Neuronal stem cell (in vitro differentiated cells): ENCODE measurements at regions not wholly inside any gene's neighbourhood (a gene's known extent, or its start where the extent isn't known, plus 50 kb on each side); places are given as distances from the start of the nearest gene placed in this dataset.
"Not testable (repeated sequence)": the region's sequence is repeated elsewhere in the genome, so short reads cannot be mapped to it uniquely, and the experiment has no call there.

ENCODE experiments used
- DNase-seq: peaks from one replicate; pipeline ENCODE4 v3.0.0-alpha.2; 2013; ENCODE audit warnings: low spot score
- H2AFZ ChIP-seq: one replicate; pipeline ENCODE4 v1.6.1; 2013; ENCODE audit warnings: mild to moderate bottlenecking, low read length, inconsistent platforms
- H2AK5ac ChIP-seq: 2 replicates; pipeline ENCODE4 v1.6.1; 2013; ENCODE audit warnings: low read depth, mild to moderate bottlenecking, inconsistent platforms, low read length, moderate library complexity, mixed read lengths
- H2BK120ac ChIP-seq: 2 replicates; pipeline ENCODE4 v1.6.1; 2013; ENCODE audit warnings: low read depth, mild to moderate bottlenecking, inconsistent platforms, low read length, moderate library complexity, mixed read lengths
- H2BK12ac ChIP-seq: one replicate; pipeline ENCODE4 v1.6.1; 2013; ENCODE audit warnings: low read length, inconsistent platforms
- H2BK15ac ChIP-seq: 2 replicates; pipeline ENCODE4 v1.6.1; 2013; ENCODE audit warnings: mild to moderate bottlenecking, low read length, inconsistent platforms, mixed read lengths
- H2BK5ac ChIP-seq: one replicate; pipeline ENCODE4 v1.6.1; 2013; ENCODE audit warnings: inconsistent platforms, mild to moderate bottlenecking, low read length, moderate library complexity
- H3K14ac ChIP-seq: one replicate; pipeline ENCODE4 v1.6.1; 2013; ENCODE audit warnings: low read length, inconsistent platforms
- H3K18ac ChIP-seq: 2 replicates; pipeline ENCODE4 v1.6.1; 2013; ENCODE audit warnings: low read length, inconsistent platforms
- H3K23ac ChIP-seq: 2 replicates; pipeline ENCODE4 v1.6.1; 2013; ENCODE audit warnings: low read depth, mild to moderate bottlenecking, mixed read lengths, low read length, inconsistent platforms; ENCODE audit not compliant: poor library complexity
- H3K27ac ChIP-seq: replicated peaks from 3 replicates; pipeline ENCODE4 v1.5.1; 2013; ENCODE audit warnings: low read length, inconsistent platforms
- H3K27me3 ChIP-seq, 3 experiments: 2 replicates each; pipeline ENCODE4 v1.6.1; 2013; ENCODE audit warnings: low read length in 3 of 3, mild to moderate bottlenecking in 2 of 3, inconsistent platforms in 1 of 3, low read depth in 1 of 3, mixed read lengths in 1 of 3, moderate library complexity in 1 of 3; ENCODE audit not compliant: control insufficient read depth in 3 of 3, insufficient read depth in 3 of 3
- H3K36me3 ChIP-seq, 2 donors: replicated peaks in 1 of 2; 2 replicates each; pipeline ENCODE4 v1.6.1; 2013; ENCODE audit warnings: low read length in 2 of 2; ENCODE audit not compliant: control insufficient read depth in 2 of 2, insufficient read depth in 2 of 2
- H3K4ac ChIP-seq: 2 replicates; pipeline ENCODE4 v1.6.1; 2013; ENCODE audit warnings: inconsistent platforms, mild to moderate bottlenecking, low read length, moderate library complexity
- H3K4me1 ChIP-seq, 2 donors: 1 replicate in 1 of 2; 2 replicates in 1 of 2; pipeline ENCODE4 v1.6.1; 2013; ENCODE audit warnings: low read length in 2 of 2, low read depth in 1 of 2; ENCODE audit not compliant: control insufficient read depth in 2 of 2, insufficient read depth in 1 of 2
- H3K4me2 ChIP-seq: one replicate; pipeline ENCODE4 v1.6.1; 2013; ENCODE audit warnings: mild to moderate bottlenecking, low read length, inconsistent platforms; ENCODE audit not compliant: insufficient read depth, poor library complexity, severe bottlenecking
- H3K4me3 ChIP-seq, 2 donors: 2 replicates each; pipeline ENCODE4 v1.5.1; 2013; ENCODE audit warnings: low read length in 2 of 2, mild to moderate bottlenecking in 2 of 2, inconsistent platforms in 1 of 2, moderate library complexity in 1 of 2
- H3K79me1 ChIP-seq: one replicate; pipeline ENCODE4 v1.6.1; 2013; ENCODE audit warnings: low read depth, mild to moderate bottlenecking, inconsistent platforms, low read length, moderate library complexity
- H3K9ac ChIP-seq: one replicate; pipeline ENCODE4 v1.6.1; 2013; ENCODE audit warnings: mild to moderate bottlenecking, low read depth, low read length, inconsistent platforms; ENCODE audit not compliant: poor library complexity
- H3K9me3 ChIP-seq, 2 donors: replicated peaks in 1 of 2; 2 replicates each; pipeline versions ENCODE3 to v1.6.1; 2013; ENCODE audit warnings: low read length in 2 of 2, mild to moderate bottlenecking in 2 of 2, inconsistent platforms in 1 of 2, low read depth in 1 of 2, mixed read lengths in 1 of 2, moderate library complexity in 1 of 2; ENCODE audit not compliant: control insufficient read depth in 2 of 2, insufficient read depth in 1 of 2
- H4K8ac ChIP-seq: one replicate; pipeline ENCODE4 v1.6.1; 2013; ENCODE audit warnings: low read depth, mild to moderate bottlenecking, inconsistent platforms, low read length, moderate library complexity
- H4K91ac ChIP-seq: one replicate; pipeline ENCODE4 v1.6.1; 2013; ENCODE audit warnings: low read length, low read depth, mild to moderate bottlenecking, inconsistent platforms; ENCODE audit not compliant: poor library complexity
- WGBS, 2 donors: extraction: QIAGEN DNeasy Blood & Tissue Kit; methylation state at CpG; one replicate each; pipeline ENCODE4 v1.1.7; 2013; ENCODE audit warnings: missing lambda C conversion rate in 2 of 2, mixed read lengths in 1 of 2; ENCODE audit not compliant: insufficient read length in 2 of 2, insufficient replicate concordance in 1 of 2; ENCODE audit errors: extremely low coverage in 2 of 2; 5-methylcytosine and 5-hydroxymethylcytosine counted together

DNA sequence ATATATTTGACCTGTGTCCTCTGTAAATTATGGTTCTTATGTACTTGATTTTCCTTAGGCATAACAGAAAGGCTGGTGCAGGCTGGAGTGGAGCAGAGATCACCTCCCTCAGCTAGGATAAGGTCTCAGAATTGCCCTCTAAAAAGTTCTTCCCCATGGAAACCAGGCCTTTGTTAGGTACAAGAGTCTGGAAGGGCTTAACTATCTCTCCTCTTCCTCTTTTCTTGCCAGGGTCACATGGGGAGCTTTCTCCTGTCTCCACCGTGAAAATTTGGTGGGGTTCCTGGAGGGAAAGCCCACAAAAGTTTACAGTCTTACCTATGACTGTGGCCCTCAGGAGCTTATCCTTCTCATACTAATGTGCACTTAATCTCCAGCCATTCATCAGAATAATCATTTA, 633.2 kb downstream of the MCTP2 start:
- H2BK5ac ChIP-seq, result no peak overlapping the region

DNA sequence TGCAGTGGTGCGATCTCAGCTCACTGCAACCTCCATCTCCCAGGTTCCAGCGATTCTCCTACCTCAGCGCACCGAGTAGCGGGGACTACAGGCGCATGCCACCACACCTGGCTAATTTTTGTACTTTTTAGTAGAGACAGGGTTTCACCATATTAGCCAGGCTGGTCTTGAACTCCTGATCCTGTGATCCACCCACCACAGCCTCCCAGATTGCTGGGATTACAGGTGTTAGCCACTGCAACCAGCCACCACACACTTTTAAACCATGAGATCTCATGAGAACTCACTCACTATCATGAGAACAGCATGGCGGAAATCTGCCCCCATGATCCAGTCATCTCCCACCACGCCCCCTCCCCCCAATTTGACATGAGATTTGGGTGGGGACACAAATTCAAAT, 636.9 kb downstream of the MCTP2 start:
- no CpG with 5 or more reads among the region's 8 CpGs for WGBS, 2 donors
- H3K27ac ChIP-seq, H3K4me1 ChIP-seq: not testable (repeated sequence)

More for the DNA sequence above, 633.2 kb downstream of the MCTP2 start:
- H2AFZ ChIP-seq, result no peak overlapping the region
- no peak overlapping the region for H2AK5ac ChIP-seq
- no peak overlapping the region for H4K91ac ChIP-seq
- H3K27me3 ChIP-seq, result no peaks in the 10 kb centered on the region
- WGBS, 2 donors, result no CpG with 5 or more reads among the region's 1 CpG
- H3K14ac ChIP-seq, result no peak overlapping the region
- no peak overlapping the region for H3K4ac ChIP-seq
- no peaks in the 10 kb centered on the region for H3K36me3 ChIP-seq
- no peak overlapping the region for H3K4me3 ChIP-seq
- H4K8ac ChIP-seq, result no peak overlapping the region
- no peaks in the 10 kb centered on the region for H3K79me1 ChIP-seq
- H3K9me3 ChIP-seq, result no peaks in the 10 kb centered on the region
- H2BK15ac ChIP-seq, result no peak overlapping the region
- H3K9ac ChIP-seq, result no peak overlapping the region
- DNase-seq, result no peak
- no peak overlapping the region for H3K4me2 ChIP-seq
- H3K18ac ChIP-seq, result no peak overlapping the region
- no peak overlapping the region for H3K27ac ChIP-seq
- no peak overlapping the region for H2BK120ac ChIP-seq
- H2BK12ac ChIP-seq, result no peak overlapping the region
- no peaks in the 10 kb centered on the region for H3K4me1 ChIP-seq
- no peak overlapping the region for H3K23ac ChIP-seq

DNA sequence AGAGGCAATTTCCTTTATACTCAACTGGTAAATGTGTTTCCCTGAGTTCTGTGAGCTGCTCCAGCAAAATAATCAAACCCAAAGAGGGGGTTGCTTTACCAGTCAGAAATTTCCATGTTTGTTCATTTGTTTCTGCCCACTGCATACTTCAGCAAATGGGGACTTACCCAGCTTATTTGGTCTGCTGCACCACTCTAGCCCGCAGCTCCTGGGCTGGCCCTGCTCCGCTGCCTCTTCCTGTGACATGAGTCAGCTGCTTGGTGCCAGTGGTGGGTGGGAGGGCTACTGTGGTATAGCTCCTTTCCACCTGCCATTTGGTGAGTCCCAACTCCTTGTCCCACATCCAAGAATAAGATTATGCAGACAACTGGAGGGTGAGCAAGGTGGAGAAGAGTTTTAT, 644.2 kb downstream of the MCTP2 start:
- Histone ChIP-seq H3K4me2 (no peak overlapping the region), H3K9ac (no peak overlapping the region), H2BK15ac (no peak overlapping the region), H3K9me3 (no peaks in the 10 kb centered on the region), H4K8ac (no peak overlapping the region), H3K4ac (no peak overlapping the region), H2BK120ac (no peak overlapping the region), H2BK5ac (no peak overlapping the region), H3K36me3 (no peaks in the 10 kb centered on the region), H3K18ac (no peak overlapping the region), H3K4me3 (no peak overlapping the region), H2AFZ (no peak overlapping the region), H2AK5ac (no peak overlapping the region), H2BK12ac (no peak overlapping the region), H3K14ac (no peak overlapping the region), H3K4me1 (no peaks in the 10 kb centered on the region), H3K27me3 (no peaks in the 10 kb centered on the region), H3K79me1 (no peaks in the 10 kb centered on the region), H3K23ac (no peak overlapping the region), H4K91ac (no peak overlapping the region), H3K27ac (no peak overlapping the region)
- WGBS, 2 donors, result no CpG with 5 or more reads among the region's 2 CpGs
- no peak for DNase-seq

More for the DNA sequence above, 636.9 kb downstream of the MCTP2 start:
- not testable (repeated sequence) for H2BK5ac ChIP-seq, H2AFZ ChIP-seq, H3K23ac ChIP-seq, H2BK120ac ChIP-seq, H3K9me3 ChIP-seq, H3K18ac ChIP-seq, H3K79me1 ChIP-seq, H3K4ac ChIP-seq, H3K36me3 ChIP-seq, H3K14ac ChIP-seq, H3K9ac ChIP-seq, H2BK15ac ChIP-seq, H4K8ac ChIP-seq, DNase-seq, H2BK12ac ChIP-seq, H3K4me3 ChIP-seq, H3K27me3 ChIP-seq, H4K91ac ChIP-seq, H3K4me2 ChIP-seq, H2AK5ac ChIP-seq

DNA sequence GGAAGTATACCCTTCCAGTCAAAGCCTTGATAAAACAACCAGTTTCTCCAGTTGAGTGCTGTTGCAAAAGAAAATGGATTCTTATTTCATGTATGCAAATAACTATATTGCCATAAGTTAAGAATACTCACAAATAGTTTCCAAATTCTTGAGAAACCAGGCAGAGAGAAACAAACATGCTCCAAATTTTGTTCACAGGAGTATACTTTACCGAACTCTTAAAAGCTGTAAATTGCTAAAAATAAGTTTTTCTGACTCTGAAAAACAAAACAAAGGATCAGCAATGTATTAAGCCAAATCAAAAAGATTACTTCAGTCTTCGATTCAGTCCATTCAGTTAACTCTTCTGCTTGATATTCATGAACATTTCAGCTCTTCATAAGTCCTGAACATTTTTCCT, 646.5 kb downstream of the MCTP2 start:
- H3K4ac ChIP-seq, result no peak overlapping the region
- no peak overlapping the region for H2BK5ac ChIP-seq
- no peak overlapping the region for H3K23ac ChIP-seq
- H3K27me3 ChIP-seq, result no peaks in the 10 kb centered on the region
- no peak overlapping the region for H3K4me2 ChIP-seq
- no peak overlapping the region for H3K14ac ChIP-seq
- no peak overlapping the region for H4K91ac ChIP-seq
- H3K18ac ChIP-seq, result no peak overlapping the region
- no peak overlapping the region for H4K8ac ChIP-seq
- no peak for DNase-seq
- H3K4me1 ChIP-seq, result no peaks in the 10 kb centered on the region
- no peak overlapping the region for H2BK120ac ChIP-seq
- no peaks in the 10 kb centered on the region for H3K36me3 ChIP-seq
- H2AFZ ChIP-seq, result no peak overlapping the region
- H3K9me3 ChIP-seq, result peaks cover 0 to 2% of the 10 kb centered on the region in 2 donors
- WGBS, 2 donors, result no CpG with 5 or more reads among the region's 2 CpGs
- H2BK12ac ChIP-seq, result no peak overlapping the region
- H3K9ac ChIP-seq, result no peak overlapping the region
- no peak overlapping the region for H3K27ac ChIP-seq
- H3K4me3 ChIP-seq, result no peak overlapping the region
- no peak overlapping the region for H2BK15ac ChIP-seq
- no peaks in the 10 kb centered on the region for H3K79me1 ChIP-seq
- H2AK5ac ChIP-seq, result no peak overlapping the region
